NOMO-1 (cell line): ENCODE measurements at regions not wholly inside any gene's neighbourhood (a gene's known extent, or its start where the extent isn't known, plus 50 kb on each side); places are given as distances from the start of the nearest gene placed in this dataset.

Experiments
- DNase-seq, 2 experiments: peaks; one replicate each; lab custom pipeline; 2025; ENCODE audit not compliant: unreplicated experiment in 2 of 2; lab: John Stamatoyannopoulos, UW

- DNase-seq = no peak
Observed at GRCh38 chr2:150569761-150570160, 82.3 kb upstream of the RND3 start.

GRCh38 chr2:150567771-150568301, 80.4 kb upstream of the RND3 start:
- no peak for DNase-seq

- DNase-seq = no peak
Observed at GRCh38 chr2:150566289-150566688, 78.8 kb upstream of the RND3 start.

- DNase-seq = no peak
Observed at GRCh38 chr2:150561076-150561475, 73.6 kb upstream of the RND3 start.

- DNase-seq = no peak
Observed at GRCh38 chr2:150557020-150557600, 69.6 kb upstream of the RND3 start.

GRCh38 chr2:150555611-150556356, 68.3 kb upstream of the RND3 start:
- DNase-seq = no peak

- no peak for DNase-seq
Observed at GRCh38 chr2:150554046-150554445, 66.6 kb upstream of the RND3 start.

GRCh38 chr2:150552041-150552820, 64.8 kb upstream of the RND3 start:
- DNase-seq = no peak

GRCh38 chr2:150549381-150549780, 61.9 kb upstream of the RND3 start:
- no peak for DNase-seq

- no peak for DNase-seq
Observed at GRCh38 chr2:150548527-150548926, 61.1 kb upstream of the RND3 start.

- no peak for DNase-seq
Observed at GRCh38 chr2:150545916-150546315, 58.4 kb upstream of the RND3 start.

- DNase-seq = no peak
Observed at GRCh38 chr2:150544731-150545130, 57.3 kb upstream of the RND3 start.

- DNase-seq = no peak
Observed at GRCh38 chr2:150542692-150543091, 55.2 kb upstream of the RND3 start.

- no peak for DNase-seq
Observed at GRCh38 chr2:150542172-150542571, 54.7 kb upstream of the RND3 start.

GRCh38 chr2:150538651-150539201, 51.3 kb upstream of the RND3 start:
- no peak for DNase-seq
